Vagina (tissue), 2 donors: ENCODE measurements at regions not wholly inside any gene's neighbourhood (a gene's known extent, or its start where the extent isn't known, plus 50 kb on each side); places are given as distances from the start of the nearest gene placed in this dataset.

Experiments
- DNase-seq, 2 donors: peaks; one replicate each; pipeline ENCODE4 v3.0.0-alpha.2; 2017; ENCODE audit errors: extremely low spot score in 2 of 2
- H3K27ac ChIP-seq: fragments of 200-600 bp; sonication (generic); one replicate; pipeline ENCODE4 v1.5.1; 2019
- H3K27me3 ChIP-seq: fragments of 200-600 bp; sonication (generic); one replicate; pipeline ENCODE4 v1.5.1; 2019
- H3K36me3 ChIP-seq, 2 donors: fragments of 200-600 bp; sonication (generic); one replicate each; pipeline ENCODE4 v1.5.1; 2017 to 2019
- H3K4me1 ChIP-seq: fragments of 200-600 bp; sonication (generic); one replicate; pipeline ENCODE4 v1.5.1; 2019
- H3K4me3 ChIP-seq, 2 donors: fragments of 200-600 bp; sonication (generic); 1 replicate in 1 of 2; 2 replicates in 1 of 2; pipeline ENCODE4 v1.5.1; 2016 to 2019
- H3K9me3 ChIP-seq: fragments of 200-600 bp; sonication (generic); one replicate; pipeline ENCODE4 v1.5.1; 2019
- CTCF ChIP-seq, 3 experiments: fragments of 450-650 bp in 2 of 3; fragments of 200-600 bp in 1 of 3; sonication (generic) in 1 of 3; IDR thresholded peaks; one replicate each; pipeline ENCODE4 v1.5.1; 2017 to 2019; ENCODE audit warnings: antibody characterized with exemption in 3 of 3, mild to moderate bottlenecking in 2 of 3, moderate library complexity in 2 of 3
- POLR2A ChIP-seq, 2 donors: fragments of 450-650 bp; IDR thresholded peaks; one replicate each; pipeline ENCODE4 v1.6.1; 2017; ENCODE audit warnings: antibody characterized with exemption in 2 of 2, mild to moderate bottlenecking in 2 of 2, moderate library complexity in 2 of 2
- POLR2AphosphoS5 ChIP-seq, 2 donors: sonication (generic); formaldehyde crosslinking; IDR thresholded peaks; one replicate each; pipeline ENCODE4 v1.9.0; 2017; ENCODE audit warnings: antibody characterized with exemption in 2 of 2, mild to moderate bottlenecking in 2 of 2, low read depth in 1 of 2; ENCODE audit not compliant: insufficient read depth in 1 of 2
- intact Hi-C: fragments of 100-400 bp; cut with DNase I; formaldehyde crosslinking; loops from one replicate; pipeline ENCODE4 v1.15.1; 2023

- H3K4me1 ChIP-seq = no peaks in the 10 kb centered on the region
- no peaks in the 10 kb centered on the region for H3K27me3 ChIP-seq
- H3K36me3 ChIP-seq = no peaks in the 10 kb centered on the region
- TF ChIP-seq CTCF (IDR thresholded peaks at IDR 0.05) (no peak), POLR2A (IDR thresholded peaks at IDR 0.05) (no peak), POLR2AphosphoS5 (IDR thresholded peaks at IDR 0.05; ENCODE audit: insufficient read depth in 1 of 2, low read depth in 1 of 2) (no peak)
- H3K4me3 ChIP-seq = no peak overlapping the region
- intact Hi-C loops = no loop called here
- no peak overlapping the region for H3K27ac ChIP-seq
- no peaks in the 10 kb centered on the region for H3K9me3 ChIP-seq
- no peak for DNase-seq
Observed at GRCh38 chr16:59878999-59879398, 1144.9 kb upstream of the GOT2 start.

GRCh38 chr16:59878479-59878878, 1144.4 kb upstream of the GOT2 start:
- no peaks in the 10 kb centered on the region for H3K4me1 ChIP-seq
- H3K36me3 ChIP-seq = no peaks in the 10 kb centered on the region
- no peak for TF ChIP-seq POLR2A (IDR thresholded peaks at IDR 0.05)
- no peak for DNase-seq
- no peak overlapping the region for H3K27ac ChIP-seq
- intact Hi-C loops = no loop called here
- no peaks in the 10 kb centered on the region for H3K9me3 ChIP-seq
- H3K4me3 ChIP-seq = no peak overlapping the region
- H3K27me3 ChIP-seq = no peaks in the 10 kb centered on the region

GRCh38 chr16:59864981-59865666, 1131.0 kb upstream of the GOT2 start:
- Histone ChIP-seq H3K27ac (no peak overlapping the region), H3K36me3 (no peaks in the 10 kb centered on the region), H3K27me3 (no peaks in the 10 kb centered on the region), H3K4me3 (no peak overlapping the region), H3K9me3 (no peaks in the 10 kb centered on the region), H3K4me1 (no peaks in the 10 kb centered on the region)
- TF ChIP-seq POLR2A (IDR thresholded peaks at IDR 0.05) = no peak
- no peak for TF ChIP-seq CTCF (IDR thresholded peaks at IDR 0.05)
- no peak for TF ChIP-seq POLR2AphosphoS5 (IDR thresholded peaks at IDR 0.05; ENCODE audit: insufficient read depth in 1 of 2, low read depth in 1 of 2)
- DNase-seq = no peak
- intact Hi-C loops = no loop called here

- no peaks in the 10 kb centered on the region for H3K4me1 ChIP-seq
- TF ChIP-seq POLR2AphosphoS5 (IDR thresholded peaks at IDR 0.05; ENCODE audit: insufficient read depth in 1 of 2, low read depth in 1 of 2) = no peak
- no peak for TF ChIP-seq POLR2A (IDR thresholded peaks at IDR 0.05)
- TF ChIP-seq CTCF (IDR thresholded peaks at IDR 0.05) = no peak
- no peaks in the 10 kb centered on the region for H3K36me3 ChIP-seq
- no peak overlapping the region for H3K4me3 ChIP-seq
- no peaks in the 10 kb centered on the region for H3K9me3 ChIP-seq
- H3K27me3 ChIP-seq = no peaks in the 10 kb centered on the region
- intact Hi-C loops = no loop called here
- no peak overlapping the region for H3K27ac ChIP-seq
- no peak for DNase-seq
Observed at GRCh38 chr16:59859676-59860402, 1125.7 kb upstream of the GOT2 start.

GRCh38 chr16:59854846-59855439, 1120.8 kb upstream of the GOT2 start:
- Histone ChIP-seq H3K27ac (no peak overlapping the region), H3K36me3 (no peaks in the 10 kb centered on the region), H3K4me1 (no peaks in the 10 kb centered on the region), H3K9me3 (no peaks in the 10 kb centered on the region), H3K4me3 (no peak overlapping the region), H3K27me3 (no peaks in the 10 kb centered on the region)
- DNase-seq = no peak
- intact Hi-C loops = no loop called here
- TF ChIP-seq CTCF (IDR thresholded peaks at IDR 0.05) = no peak
- no peak for TF ChIP-seq POLR2A (IDR thresholded peaks at IDR 0.05)
- no peak for TF ChIP-seq POLR2AphosphoS5 (IDR thresholded peaks at IDR 0.05; ENCODE audit: insufficient read depth in 1 of 2, low read depth in 1 of 2)
